ENCODE measurements at regions not wholly inside any gene's neighbourhood (a gene's known extent, or its start where the extent isn't known, plus 50 kb on each side); places are given as distances from the start of the nearest gene placed in this dataset.
A peak's percentile ranks its signal among the peaks of the same experiment; 100 is the strongest.

GRCh38 chr1:218660678-218661053 is 315.5 kb downstream of the TGFB2 start:
- Histone ChIP-seq H3K27me3 (ENCODE audit: control insufficient read depth, insufficient read depth, low read length) (no peaks in the 10 kb centered on the region), H3K4me3 (ENCODE audit: low read length) (no peak overlapping the region), H3K4me1 (ENCODE audit: control insufficient read depth, insufficient read depth, low read length) (no peaks in the 10 kb centered on the region), H3K27ac (ENCODE audit: low read depth, low read length) (no peak overlapping the region), H3K36me3 (ENCODE audit: control insufficient read depth, insufficient read depth, low read length) (no peaks in the 10 kb centered on the region), H3K9ac (ENCODE audit: low read length) (no peak overlapping the region)

GRCh38 chr1:218661411-218661810 is 316.3 kb downstream of the TGFB2 start:
- H3K9ac ChIP-seq (ENCODE audit: low read length) = no peak overlapping the region
- H3K36me3 ChIP-seq (ENCODE audit: control insufficient read depth, insufficient read depth, low read length) = no peaks in the 10 kb centered on the region
- H3K4me1 ChIP-seq (ENCODE audit: control insufficient read depth, insufficient read depth, low read length) = no peaks in the 10 kb centered on the region
- H3K4me3 ChIP-seq (ENCODE audit: low read length) = no peak overlapping the region
- no peaks in the 10 kb centered on the region for H3K27me3 ChIP-seq (ENCODE audit: control insufficient read depth, insufficient read depth, low read length)
- H3K27ac ChIP-seq (ENCODE audit: low read depth, low read length) = no peak overlapping the region

- Histone ChIP-seq H3K9ac (ENCODE audit: low read length) (no peak overlapping the region), H3K27ac (ENCODE audit: low read depth, low read length) (no peak overlapping the region), H3K4me3 (ENCODE audit: low read length) (no peak overlapping the region)
These were observed 319.4 kb downstream of the TGFB2 start for GRCh38 chr1:218664385-218665170.

GRCh38 chr1:218665221-218665620 is 320.1 kb downstream of the TGFB2 start:
- H3K27ac ChIP-seq (ENCODE audit: low read depth, low read length) = peak overlapping the region; percentile 10

More at GRCh38 chr1:218664385-218665170, 319.4 kb downstream of the TGFB2 start:
- Histone ChIP-seq H3K4me1 (ENCODE audit: control insufficient read depth, insufficient read depth, low read length) (no peaks in the 10 kb centered on the region), H3K27me3 (ENCODE audit: control insufficient read depth, insufficient read depth, low read length) (no peaks in the 10 kb centered on the region), H3K36me3 (ENCODE audit: control insufficient read depth, insufficient read depth, low read length) (no peaks in the 10 kb centered on the region)

GRCh38 chr1:218666263-218666662 is 321.1 kb downstream of the TGFB2 start:
- Histone ChIP-seq H3K9ac (ENCODE audit: low read length) (no peak overlapping the region), H3K4me1 (ENCODE audit: control insufficient read depth, insufficient read depth, low read length) (no peaks in the 10 kb centered on the region), H3K27ac (ENCODE audit: low read depth, low read length) (no peak overlapping the region), H3K4me3 (ENCODE audit: low read length) (no peak overlapping the region), H3K36me3 (ENCODE audit: control insufficient read depth, insufficient read depth, low read length) (no peaks in the 10 kb centered on the region), H3K27me3 (ENCODE audit: control insufficient read depth, insufficient read depth, low read length) (no peaks in the 10 kb centered on the region)

More at GRCh38 chr1:218665221-218665620, 320.1 kb downstream of the TGFB2 start:
- Histone ChIP-seq H3K36me3 (ENCODE audit: control insufficient read depth, insufficient read depth, low read length) (no peaks in the 10 kb centered on the region), H3K27me3 (ENCODE audit: control insufficient read depth, insufficient read depth, low read length) (no peaks in the 10 kb centered on the region), H3K9ac (ENCODE audit: low read length) (no peak overlapping the region), H3K4me1 (ENCODE audit: control insufficient read depth, insufficient read depth, low read length) (no peaks in the 10 kb centered on the region), H3K4me3 (ENCODE audit: low read length) (no peak overlapping the region)

- H3K9ac ChIP-seq (ENCODE audit: low read length) = no peak overlapping the region
- no peaks in the 10 kb centered on the region for H3K36me3 ChIP-seq (ENCODE audit: control insufficient read depth, insufficient read depth, low read length)
- H3K27me3 ChIP-seq (ENCODE audit: control insufficient read depth, insufficient read depth, low read length) = no peaks in the 10 kb centered on the region
- no peak overlapping the region for H3K4me3 ChIP-seq (ENCODE audit: low read length)
- no peaks in the 10 kb centered on the region for H3K4me1 ChIP-seq (ENCODE audit: control insufficient read depth, insufficient read depth, low read length)
- no peak overlapping the region for H3K27ac ChIP-seq (ENCODE audit: low read depth, low read length)
These were observed 322.8 kb downstream of the TGFB2 start for GRCh38 chr1:218667781-218668516.

GRCh38 chr1:218669431-218669830 is 324.3 kb downstream of the TGFB2 start:
- Histone ChIP-seq H3K9ac (ENCODE audit: low read length) (no peak overlapping the region), H3K27me3 (ENCODE audit: control insufficient read depth, insufficient read depth, low read length) (no peaks in the 10 kb centered on the region), H3K4me1 (ENCODE audit: control insufficient read depth, insufficient read depth, low read length) (no peaks in the 10 kb centered on the region), H3K27ac (ENCODE audit: low read depth, low read length) (no peak overlapping the region), H3K36me3 (ENCODE audit: control insufficient read depth, insufficient read depth, low read length) (no peaks in the 10 kb centered on the region), H3K4me3 (ENCODE audit: low read length) (no peak overlapping the region)

- Histone ChIP-seq H3K9ac (ENCODE audit: low read length) (no peak overlapping the region), H3K36me3 (ENCODE audit: control insufficient read depth, insufficient read depth, low read length) (no peaks in the 10 kb centered on the region), H3K27ac (ENCODE audit: low read depth, low read length) (no peak overlapping the region), H3K4me1 (ENCODE audit: control insufficient read depth, insufficient read depth, low read length) (no peaks in the 10 kb centered on the region), H3K27me3 (ENCODE audit: control insufficient read depth, insufficient read depth, low read length) (no peaks in the 10 kb centered on the region), H3K4me3 (ENCODE audit: low read length) (no peak overlapping the region)
These were observed 325.7 kb downstream of the TGFB2 start for GRCh38 chr1:218670875-218671274.

- Histone ChIP-seq H3K27ac (ENCODE audit: low read depth, low read length) (no peak overlapping the region), H3K4me1 (ENCODE audit: control insufficient read depth, insufficient read depth, low read length) (no peaks in the 10 kb centered on the region)
These were observed 326.4 kb downstream of the TGFB2 start for GRCh38 chr1:218671573-218671972.

GRCh38 chr1:218673170-218673569 is 328.0 kb downstream of the TGFB2 start:
- Histone ChIP-seq H3K9ac (ENCODE audit: low read length) (no peak overlapping the region), H3K27ac (ENCODE audit: low read depth, low read length) (no peak overlapping the region), H3K27me3 (ENCODE audit: control insufficient read depth, insufficient read depth, low read length) (no peaks in the 10 kb centered on the region), H3K36me3 (ENCODE audit: control insufficient read depth, insufficient read depth, low read length) (no peaks in the 10 kb centered on the region), H3K4me1 (ENCODE audit: control insufficient read depth, insufficient read depth, low read length) (no peaks in the 10 kb centered on the region), H3K4me3 (ENCODE audit: low read length) (no peak overlapping the region)

More at GRCh38 chr1:218671573-218671972, 326.4 kb downstream of the TGFB2 start:
- Histone ChIP-seq H3K36me3 (ENCODE audit: control insufficient read depth, insufficient read depth, low read length) (no peaks in the 10 kb centered on the region), H3K4me3 (ENCODE audit: low read length) (no peak overlapping the region), H3K27me3 (ENCODE audit: control insufficient read depth, insufficient read depth, low read length) (no peaks in the 10 kb centered on the region), H3K9ac (ENCODE audit: low read length) (no peak overlapping the region)

- H3K4me1 ChIP-seq (ENCODE audit: control insufficient read depth, insufficient read depth, low read length) = no peaks in the 10 kb centered on the region
- no peaks in the 10 kb centered on the region for H3K36me3 ChIP-seq (ENCODE audit: control insufficient read depth, insufficient read depth, low read length)
- H3K4me3 ChIP-seq (ENCODE audit: low read length) = peak overlapping the region; percentile 54
- no peak overlapping the region for H3K9ac ChIP-seq (ENCODE audit: low read length)
- H3K27me3 ChIP-seq (ENCODE audit: control insufficient read depth, insufficient read depth, low read length) = no peaks in the 10 kb centered on the region
- no peak overlapping the region for H3K27ac ChIP-seq (ENCODE audit: low read depth, low read length)
These were observed 329.2 kb downstream of the TGFB2 start for GRCh38 chr1:218674280-218674773.

- Histone ChIP-seq H3K27me3 (ENCODE audit: control insufficient read depth, insufficient read depth, low read length) (no peaks in the 10 kb centered on the region), H3K36me3 (ENCODE audit: control insufficient read depth, insufficient read depth, low read length) (no peaks in the 10 kb centered on the region), H3K9ac (ENCODE audit: low read length) (no peak overlapping the region), H3K4me1 (ENCODE audit: control insufficient read depth, insufficient read depth, low read length) (no peaks in the 10 kb centered on the region), H3K27ac (ENCODE audit: low read depth, low read length) (no peak overlapping the region), H3K4me3 (ENCODE audit: low read length) (no peak overlapping the region)
These were observed 331.9 kb downstream of the TGFB2 start for GRCh38 chr1:218677026-218677425.

Measured in rectal smooth muscle tissue (tissue), 1 donor.